GM18520 (cell line): ENCODE measurements at regions not wholly inside any gene's neighbourhood (a gene's known extent, or its start where the extent isn't known, plus 50 kb on each side); places are given as distances from the start of the nearest gene placed in this dataset.
"Not testable (repeated sequence)": the region's sequence is repeated elsewhere in the genome, so short reads cannot be mapped to it uniquely, and the experiment has no call there.

Experiments used
- ATAC-seq: cut with Tn5 transposase; IDR thresholded peaks from one replicate; pipeline ENCODE4 v1.9.1; 2021; ENCODE audit not compliant: unreplicated experiment

- ATAC-seq: no peak
These were observed 839.4 kb downstream of the TBL1XR1 start for GRCh38 chr3:176357891-176358290.

- ATAC-seq: no peak
These were observed 842.4 kb downstream of the TBL1XR1 start for GRCh38 chr3:176354843-176355242.

- no peak for ATAC-seq
These were observed 844.5 kb downstream of the TBL1XR1 start for GRCh38 chr3:176352716-176353334.

GRCh38 chr3:176351408-176351807, 845.9 kb downstream of the TBL1XR1 start:
- no peak for ATAC-seq

- no peak for ATAC-seq
These were observed 847.6 kb downstream of the TBL1XR1 start for GRCh38 chr3:176349706-176350105.

GRCh38 chr3:176347424-176348146, 849.7 kb downstream of the TBL1XR1 start:
- ATAC-seq: no peak

- no peak for ATAC-seq
These were observed 855.3 kb downstream of the TBL1XR1 start for GRCh38 chr3:176341963-176342362.

GRCh38 chr3:176328666-176329065, 868.6 kb downstream of the TBL1XR1 start:
- no peak for ATAC-seq

GRCh38 chr3:176328198-176328597, 869.1 kb downstream of the TBL1XR1 start:
- ATAC-seq: no peak

- ATAC-seq: not testable (repeated sequence)
These were observed 870.3 kb downstream of the TBL1XR1 start for GRCh38 chr3:176326894-176327490.

- not testable (repeated sequence) for ATAC-seq
These were observed 875.8 kb downstream of the TBL1XR1 start for GRCh38 chr3:176321532-176321931.

- no peak for ATAC-seq
These were observed 876.2 kb downstream of the TBL1XR1 start for GRCh38 chr3:176321099-176321498.

GRCh38 chr3:176313426-176313825, 883.9 kb downstream of the TBL1XR1 start:
- no peak for ATAC-seq

- no peak for ATAC-seq
These were observed 886.6 kb downstream of the TBL1XR1 start for GRCh38 chr3:176310641-176311040.

GRCh38 chr3:176302271-176302670, 895.0 kb downstream of the TBL1XR1 start:
- no peak for ATAC-seq

GRCh38 chr3:176296066-176296597, 901.1 kb downstream of the TBL1XR1 start:
- no peak for ATAC-seq

- no peak for ATAC-seq
These were observed 904.0 kb downstream of the TBL1XR1 start for GRCh38 chr3:176293276-176293675.

GRCh38 chr3:176286476-176287085, 910.7 kb downstream of the TBL1XR1 start:
- no peak for ATAC-seq

GRCh38 chr3:176275538-176275937, 921.7 kb downstream of the TBL1XR1 start:
- ATAC-seq: no peak

GRCh38 chr3:176275113-176275512, 922.2 kb downstream of the TBL1XR1 start:
- no peak for ATAC-seq

- ATAC-seq: no peak
These were observed 923.1 kb downstream of the TBL1XR1 start for GRCh38 chr3:176274161-176274560.

- no peak for ATAC-seq
These were observed 935.2 kb downstream of the TBL1XR1 start for GRCh38 chr3:176262071-176262470.
